CD4-positive, alpha-beta T cell treated with Interleukin-17A for 1 hour (primary cell): ENCODE measurements at regions not wholly inside any gene's neighbourhood (a gene's known extent, or its start where the extent isn't known, plus 50 kb on each side); places are given as distances from the start of the nearest gene placed in this dataset.

Experiments used
- DNase-seq: peaks from one replicate; pipeline ENCODE4 v3.0.0-alpha.2; 2020

GRCh38 chr3:153680526-153680925 lies 440.7 kb upstream of the ARHGEF26 start:
- peak; percentile 7 for DNase-seq

GRCh38 chr3:153681057-153681456 lies 440.1 kb upstream of the ARHGEF26 start:
- DNase-seq: no peak

GRCh38 chr3:153688301-153689120 lies 432.7 kb upstream of the ARHGEF26 start:
- DNase-seq: no peak

GRCh38 chr3:153693207-153693606 lies 428.0 kb upstream of the ARHGEF26 start:
- no peak for DNase-seq

- no peak for DNase-seq
Observed at GRCh38 chr3:153702106-153702505, 419.1 kb upstream of the ARHGEF26 start.

GRCh38 chr3:153704115-153704514 lies 417.1 kb upstream of the ARHGEF26 start:
- no peak for DNase-seq

GRCh38 chr3:153706706-153707105 lies 414.5 kb upstream of the ARHGEF26 start:
- no peak for DNase-seq

- no peak for DNase-seq
Observed at GRCh38 chr3:153714016-153714415, 407.2 kb upstream of the ARHGEF26 start.

- no peak for DNase-seq
Observed at GRCh38 chr3:153714588-153715290, 406.5 kb upstream of the ARHGEF26 start.

GRCh38 chr3:153722157-153722556 lies 399.0 kb upstream of the ARHGEF26 start:
- no peak for DNase-seq

- DNase-seq: no peak
Observed at GRCh38 chr3:153731071-153731470, 390.1 kb upstream of the ARHGEF26 start.

GRCh38 chr3:153734777-153735551 lies 386.2 kb upstream of the ARHGEF26 start:
- DNase-seq: no peak

- DNase-seq: no peak
Observed at GRCh38 chr3:153740109-153740508, 381.1 kb upstream of the ARHGEF26 start.

- no peak for DNase-seq
Observed at GRCh38 chr3:153744889-153745288, 376.3 kb upstream of the ARHGEF26 start.

- DNase-seq: no peak
Observed at GRCh38 chr3:153746211-153746610, 375.0 kb upstream of the ARHGEF26 start.

GRCh38 chr3:153749070-153749610 lies 372.1 kb upstream of the ARHGEF26 start:
- no peak for DNase-seq

- DNase-seq: no peak
Observed at GRCh38 chr3:153752405-153753027, 368.7 kb upstream of the ARHGEF26 start.

- DNase-seq: no peak
Observed at GRCh38 chr3:153753035-153753434, 368.2 kb upstream of the ARHGEF26 start.

- no peak for DNase-seq
Observed at GRCh38 chr3:153756816-153757215, 364.4 kb upstream of the ARHGEF26 start.

GRCh38 chr3:153757839-153758238 lies 363.4 kb upstream of the ARHGEF26 start:
- no peak for DNase-seq

- no peak for DNase-seq
Observed at GRCh38 chr3:153760948-153761347, 360.2 kb upstream of the ARHGEF26 start.

- DNase-seq: no peak
Observed at GRCh38 chr3:153762411-153763235, 358.6 kb upstream of the ARHGEF26 start.
